OCI-LY3 (cell line): ENCODE measurements at regions not wholly inside any gene's neighbourhood (a gene's known extent, or its start where the extent isn't known, plus 50 kb on each side); places are given as distances from the start of the nearest gene placed in this dataset.

Experiments
- H2AFZ ChIP-seq: fragments of 200-600, 300-600 bp; shearing (Covaris generic); 2 replicates; pipeline ENCODE4 v1.6.0; 2014; ENCODE audit warnings: antibody characterized with exemption, low read depth, low read length
- H3K27ac ChIP-seq: fragments of 200-600, 300-600 bp; sonication (generic); 2 replicates; pipeline ENCODE4 v1.5.1; 2014; ENCODE audit warnings: mild to moderate bottlenecking, low read length, moderate library complexity, mixed read lengths
- H3K27me3 ChIP-seq: fragments of 200-600, 300-600 bp; sonication (generic); 2 replicates; pipeline ENCODE4 v1.6.1; 2014; ENCODE audit warnings: low read depth, low read length, mixed read lengths
- H3K36me3 ChIP-seq: fragments of 200-600, 300-600 bp; sonication (generic); replicated peaks from 2 replicates; pipeline ENCODE3; 2014; ENCODE audit warnings: low read depth, low read length, mixed read lengths
- H3K4me1 ChIP-seq: fragments of 300-600, 200-600 bp; sonication (generic); 2 replicates; pipeline ENCODE4 v1.6.1; 2014; ENCODE audit warnings: low read length, mixed read lengths
- H3K4me2 ChIP-seq: fragments of 200-600, 300-600 bp; sonication (generic); 2 replicates; pipeline ENCODE4 v1.6.1; 2014; ENCODE audit warnings: low read length, mixed read lengths
- H3K4me3 ChIP-seq: fragments of 300-600, 200-600 bp; sonication (generic); 2 replicates; pipeline ENCODE4 v1.5.1; 2014; ENCODE audit warnings: antibody characterized with exemption, mild to moderate bottlenecking, low read length, moderate library complexity
- H3K79me2 ChIP-seq: fragments of 300-600, 200-600 bp; shearing (Covaris generic); 2 replicates; pipeline ENCODE4 v1.6.1; 2014; ENCODE audit warnings: mild to moderate bottlenecking, low read length, mixed read lengths
- H3K9ac ChIP-seq: fragments of 300-600, 200-600 bp; shearing (Covaris generic); 2 replicates; pipeline ENCODE4 v1.6.0; 2014; ENCODE audit warnings: mild to moderate bottlenecking, low read length, moderate library complexity
- H3K9me3 ChIP-seq: fragments of 200-600, 300-600 bp; shearing (Covaris generic); 2 replicates; pipeline ENCODE4 v1.6.1; 2014; ENCODE audit warnings: low read length, mixed read lengths; ENCODE audit not compliant: insufficient read depth
- H4K20me1 ChIP-seq: fragments of 200-600, 300-600 bp; sonication (generic); 2 replicates; pipeline ENCODE4 v1.6.1; 2016; ENCODE audit warnings: low read length, mixed read lengths; ENCODE audit not compliant: insufficient read depth
- CTCF ChIP-seq: fragments of 200-600, 300-600 bp; sonication (generic); IDR thresholded peaks from 2 replicates; pipeline ENCODE4 v1.5.1; 2014; ENCODE audit warnings: antibody characterized with exemption, low read length, low read depth
- EZH2phosphoT487 ChIP-seq: fragments of 200-600 bp; shearing (Covaris generic); IDR thresholded peaks from 2 replicates; pipeline ENCODE4 v1.6.1; 2018; ENCODE audit warnings: antibody characterized with exemption, mixed run types, low read depth

DNA sequence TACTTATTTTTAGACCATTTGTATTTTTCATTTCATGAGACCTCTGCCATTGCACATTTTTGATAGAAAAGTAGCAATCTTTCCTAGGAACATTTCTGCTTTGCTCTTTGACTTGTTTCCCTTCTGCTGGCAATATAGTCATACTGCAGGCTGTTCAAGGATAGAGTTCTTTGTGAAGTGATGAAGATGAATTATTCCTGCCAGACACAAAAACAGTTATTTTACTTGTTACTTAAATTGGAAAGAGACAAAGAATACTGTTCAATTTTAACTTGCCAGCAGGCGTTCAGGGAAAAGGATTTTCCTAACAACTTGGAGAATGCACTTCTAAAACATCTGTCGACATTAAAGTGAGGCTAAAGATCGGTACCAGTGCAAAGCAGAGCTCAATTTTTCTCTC is 251.7 kb upstream of the ACTBL2 start:
- Histone ChIP-seq H3K27ac (no peak overlapping the region), H3K4me1 (no peaks in the 10 kb centered on the region), H3K36me3 (no peaks in the 10 kb centered on the region), H3K9me3 (no peaks in the 10 kb centered on the region), H3K4me3 (no peak overlapping the region), H3K27me3 (no peaks in the 10 kb centered on the region), H3K79me2 (no peaks in the 10 kb centered on the region), H3K4me2 (no peak overlapping the region), H2AFZ (no peak overlapping the region), H4K20me1 (no peaks in the 10 kb centered on the region), H3K9ac (no peak overlapping the region)
- no peak for TF ChIP-seq CTCF
- no peak for TF ChIP-seq EZH2phosphoT487

- TF ChIP-seq CTCF = no peak
- no peak for TF ChIP-seq EZH2phosphoT487
- no peaks in the 10 kb centered on the region for H3K4me1 ChIP-seq
- no peak overlapping the region for H3K4me2 ChIP-seq
- no peak overlapping the region for H2AFZ ChIP-seq
- H4K20me1 ChIP-seq = no peaks in the 10 kb centered on the region
- H3K4me3 ChIP-seq = no peak overlapping the region
- H3K27me3 ChIP-seq = no peaks in the 10 kb centered on the region
- no peaks in the 10 kb centered on the region for H3K9me3 ChIP-seq
- no peaks in the 10 kb centered on the region for H3K36me3 ChIP-seq
- H3K27ac ChIP-seq = no peak overlapping the region
- H3K79me2 ChIP-seq = no peaks in the 10 kb centered on the region
- no peak overlapping the region for H3K9ac ChIP-seq
Measured at GRCh38 chr5:57727591-57727990, 245.0 kb upstream of the ACTBL2 start.

GRCh38 chr5:57725658-57726504 is 243.3 kb upstream of the ACTBL2 start:
- no peak overlapping the region for H2AFZ ChIP-seq
- no peaks in the 10 kb centered on the region for H3K27me3 ChIP-seq
- no peak overlapping the region for H3K4me3 ChIP-seq
- H3K9me3 ChIP-seq = no peaks in the 10 kb centered on the region
- H3K36me3 ChIP-seq = no peaks in the 10 kb centered on the region
- no peak overlapping the region for H3K9ac ChIP-seq
- no peak overlapping the region for H3K4me2 ChIP-seq
- H3K27ac ChIP-seq = no peak overlapping the region
- TF ChIP-seq CTCF (no peak), EZH2phosphoT487 (no peak)
- H4K20me1 ChIP-seq = no peaks in the 10 kb centered on the region
- H3K79me2 ChIP-seq = no peaks in the 10 kb centered on the region
- no peaks in the 10 kb centered on the region for H3K4me1 ChIP-seq

GRCh38 chr5:57724836-57725235 is 242.2 kb upstream of the ACTBL2 start:
- Histone ChIP-seq H3K9ac (no peak overlapping the region), H3K36me3 (no peaks in the 10 kb centered on the region), H3K4me3 (no peak overlapping the region), H3K9me3 (no peaks in the 10 kb centered on the region), H4K20me1 (no peaks in the 10 kb centered on the region), H3K79me2 (no peaks in the 10 kb centered on the region), H2AFZ (no peak overlapping the region), H3K27ac (no peak overlapping the region), H3K27me3 (no peaks in the 10 kb centered on the region), H3K4me1 (no peaks in the 10 kb centered on the region), H3K4me2 (no peak overlapping the region)
- TF ChIP-seq CTCF (no peak), EZH2phosphoT487 (no peak)
